ENCODE measurements at regions not wholly inside any gene's neighbourhood (a gene's known extent, or its start where the extent isn't known, plus 50 kb on each side); places are given as distances from the start of the nearest gene placed in this dataset.
"Not testable (repeated sequence)": the region's sequence is repeated elsewhere in the genome, so short reads cannot be mapped to it uniquely, and the experiment has no call there.

DNA sequence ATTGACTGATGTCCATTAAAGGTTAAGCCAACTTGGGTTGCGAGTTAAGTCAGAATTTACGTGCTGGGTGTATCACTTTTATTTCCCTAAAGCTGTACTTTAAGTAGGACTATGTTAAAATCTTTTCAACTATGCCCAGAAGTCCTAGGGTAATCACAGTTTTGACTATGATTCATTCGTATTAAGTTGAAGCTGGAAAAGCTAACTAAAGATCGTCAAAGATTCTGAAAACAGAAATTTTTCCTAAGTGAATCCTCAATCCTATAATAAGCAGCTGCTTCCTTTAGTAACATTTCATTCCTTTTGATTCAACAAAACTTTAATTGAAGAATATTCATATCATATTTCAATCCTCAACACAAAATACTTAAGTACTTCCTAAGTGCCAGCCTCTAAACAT lies 460.4 kb downstream of the ACTL7B start:
- no peaks in the 10 kb centered on the region for H3F3A ChIP-seq (ENCODE audit: low read depth)
- no peak overlapping the region for H3K4me2 ChIP-seq (ENCODE audit: low read depth, low read length, poor library complexity, severe bottlenecking)
- H3K9me2 ChIP-seq (replicated peaks; ENCODE audit: low read depth, low read length), result no peaks in the 10 kb centered on the region
- no peaks in the 10 kb centered on the region for H4K20me1 ChIP-seq (ENCODE audit: insufficient read depth, low read length, poor library complexity, severe bottlenecking)
- H3K9ac ChIP-seq (ENCODE audit: low read depth, low read length, poor library complexity, severe bottlenecking), result no peak overlapping the region
- H3K4me1 ChIP-seq (ENCODE audit: insufficient read depth, low read length, poor library complexity, severe bottlenecking), result no peaks in the 10 kb centered on the region
- no peak overlapping the region for H2AFZ ChIP-seq (ENCODE audit: low read length)
- no peaks in the 10 kb centered on the region for H3K36me3 ChIP-seq (ENCODE audit: insufficient read depth, low read length)
- H3K27me3 ChIP-seq (ENCODE audit: insufficient read depth, low read length, poor library complexity, severe bottlenecking), result no peaks in the 10 kb centered on the region
- H3K9me3 ChIP-seq (ENCODE audit: insufficient read depth, low read depth, low read length), result no peaks in the 10 kb centered on the region
- TF ChIP-seq, protein P1, sequence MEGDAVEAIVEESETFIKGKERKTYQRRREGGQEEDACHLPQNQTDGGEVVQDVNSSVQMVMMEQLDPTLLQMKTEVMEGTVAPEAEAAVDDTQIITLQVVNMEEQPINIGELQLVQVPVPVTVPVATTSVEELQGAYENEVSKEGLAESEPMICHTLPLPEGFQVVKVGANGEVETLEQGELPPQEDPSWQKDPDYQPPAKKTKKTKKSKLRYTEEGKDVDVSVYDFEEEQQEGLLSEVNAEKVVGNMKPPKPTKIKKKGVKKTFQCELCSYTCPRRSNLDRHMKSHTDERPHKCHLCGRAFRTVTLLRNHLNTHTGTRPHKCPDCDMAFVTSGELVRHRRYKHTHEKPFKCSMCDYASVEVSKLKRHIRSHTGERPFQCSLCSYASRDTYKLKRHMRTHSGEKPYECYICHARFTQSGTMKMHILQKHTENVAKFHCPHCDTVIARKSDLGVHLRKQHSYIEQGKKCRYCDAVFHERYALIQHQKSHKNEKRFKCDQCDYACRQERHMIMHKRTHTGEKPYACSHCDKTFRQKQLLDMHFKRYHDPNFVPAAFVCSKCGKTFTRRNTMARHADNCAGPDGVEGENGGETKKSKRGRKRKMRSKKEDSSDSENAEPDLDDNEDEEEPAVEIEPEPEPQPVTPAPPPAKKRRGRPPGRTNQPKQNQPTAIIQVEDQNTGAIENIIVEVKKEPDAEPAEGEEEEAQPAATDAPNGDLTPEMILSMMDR (conservative IDR thresholded peaks at IDR 0.05; ENCODE audit: low read length), result no peak
- TF ChIP-seq EZH2phosphoT487 (IDR thresholded peaks at IDR 0.05; ENCODE audit: borderline replicate concordance), result no peak
- H3K79me2 ChIP-seq (ENCODE audit: insufficient read depth, low read length), result no peaks in the 10 kb centered on the region
- H3K4me3 ChIP-seq (ENCODE audit: low read length, poor library complexity, severe bottlenecking), result no peak overlapping the region

DNA sequence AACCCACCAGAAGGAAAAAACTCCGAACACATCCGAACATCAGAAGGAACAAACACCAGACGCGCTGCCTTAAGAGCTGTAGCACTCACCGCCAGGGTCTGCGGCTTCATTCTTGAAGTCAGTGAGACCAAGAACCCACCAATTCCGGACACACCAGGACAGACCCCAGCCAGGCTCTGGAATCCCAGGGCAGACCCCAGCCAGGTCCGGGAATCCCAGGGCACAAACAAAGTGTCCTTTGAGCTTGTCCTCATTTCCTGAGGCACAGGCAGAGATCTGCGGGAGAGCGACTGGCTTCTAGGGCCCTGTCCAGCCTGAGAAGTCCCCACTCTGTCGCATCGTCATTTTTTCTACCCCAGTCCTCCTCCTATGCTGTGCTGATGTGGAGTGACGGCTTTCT lies 461.1 kb downstream of the ACTL7B start:
- H2AFZ ChIP-seq (ENCODE audit: low read length), result no peak overlapping the region
- H3F3A ChIP-seq (ENCODE audit: low read depth), result no peaks in the 10 kb centered on the region
- no peaks in the 10 kb centered on the region for H3K9me2 ChIP-seq (replicated peaks; ENCODE audit: low read depth, low read length)
- H3K4me1 ChIP-seq (ENCODE audit: insufficient read depth, low read length, poor library complexity, severe bottlenecking), result no peaks in the 10 kb centered on the region
- no peaks in the 10 kb centered on the region for H3K27me3 ChIP-seq (ENCODE audit: insufficient read depth, low read length, poor library complexity, severe bottlenecking)
- H3K9ac ChIP-seq (ENCODE audit: low read depth, low read length, poor library complexity, severe bottlenecking), result no peak overlapping the region
- H3K9me3 ChIP-seq (ENCODE audit: insufficient read depth, low read depth, low read length), result no peaks in the 10 kb centered on the region
- no peak overlapping the region for H3K4me2 ChIP-seq (ENCODE audit: low read depth, low read length, poor library complexity, severe bottlenecking)
- no peaks in the 10 kb centered on the region for H4K20me1 ChIP-seq (ENCODE audit: insufficient read depth, low read length, poor library complexity, severe bottlenecking)
- H3K4me3 ChIP-seq (ENCODE audit: low read length, poor library complexity, severe bottlenecking), result no peak overlapping the region
- H3K36me3 ChIP-seq (ENCODE audit: insufficient read depth, low read length), result no peaks in the 10 kb centered on the region
- TF ChIP-seq, protein P1 (conservative IDR thresholded peaks at IDR 0.05; ENCODE audit: low read length), result no peak
- no peak for TF ChIP-seq EZH2phosphoT487 (IDR thresholded peaks at IDR 0.05; ENCODE audit: borderline replicate concordance)
- no peaks in the 10 kb centered on the region for H3K79me2 ChIP-seq (ENCODE audit: insufficient read depth, low read length)

DNA sequence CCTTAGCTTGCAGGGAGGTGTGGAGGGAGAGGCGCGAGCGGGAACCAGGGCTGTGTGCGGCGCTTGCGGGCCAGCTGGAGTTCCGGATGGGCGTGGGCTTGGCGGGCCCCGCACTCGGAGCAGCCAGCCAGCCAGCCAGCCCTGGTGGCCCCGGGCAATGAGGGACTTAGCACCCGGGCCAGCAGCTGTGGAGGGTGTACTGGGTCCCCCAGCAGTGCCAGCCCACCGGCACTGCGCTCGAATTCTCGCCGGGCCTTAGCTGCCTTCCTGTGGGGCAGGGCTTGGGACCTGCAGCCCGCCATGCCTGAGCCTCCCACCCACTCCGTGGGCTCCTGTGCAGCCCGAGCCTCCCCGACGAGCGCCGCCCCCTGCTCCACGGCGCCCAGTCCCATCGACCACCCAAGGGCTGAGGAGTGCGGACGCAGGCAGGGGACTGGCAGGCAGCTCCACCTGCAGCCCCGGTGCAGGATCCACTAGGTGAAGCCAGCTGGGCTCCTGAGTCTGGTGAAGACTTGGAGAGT lies 462.2 kb downstream of the ACTL7B start:
- H3K4me3 ChIP-seq (ENCODE audit: low read length, poor library complexity, severe bottlenecking); H3F3A ChIP-seq (ENCODE audit: low read depth); H3K79me2 ChIP-seq (ENCODE audit: insufficient read depth, low read length); H3K36me3 ChIP-seq (ENCODE audit: insufficient read depth, low read length); H3K27me3 ChIP-seq (ENCODE audit: insufficient read depth, low read length, poor library complexity, severe bottlenecking); H3K4me2 ChIP-seq (ENCODE audit: low read depth, low read length, poor library complexity, severe bottlenecking); H3K9ac ChIP-seq (ENCODE audit: low read depth, low read length, poor library complexity, severe bottlenecking); H3K9me3 ChIP-seq (ENCODE audit: insufficient read depth, low read depth, low read length); H3K9me2 ChIP-seq (replicated peaks; ENCODE audit: low read depth, low read length); H3K4me1 ChIP-seq (ENCODE audit: insufficient read depth, low read length, poor library complexity, severe bottlenecking); H2AFZ ChIP-seq (ENCODE audit: low read length); H4K20me1 ChIP-seq (ENCODE audit: insufficient read depth, low read length, poor library complexity, severe bottlenecking): not testable (repeated sequence)

DNA sequence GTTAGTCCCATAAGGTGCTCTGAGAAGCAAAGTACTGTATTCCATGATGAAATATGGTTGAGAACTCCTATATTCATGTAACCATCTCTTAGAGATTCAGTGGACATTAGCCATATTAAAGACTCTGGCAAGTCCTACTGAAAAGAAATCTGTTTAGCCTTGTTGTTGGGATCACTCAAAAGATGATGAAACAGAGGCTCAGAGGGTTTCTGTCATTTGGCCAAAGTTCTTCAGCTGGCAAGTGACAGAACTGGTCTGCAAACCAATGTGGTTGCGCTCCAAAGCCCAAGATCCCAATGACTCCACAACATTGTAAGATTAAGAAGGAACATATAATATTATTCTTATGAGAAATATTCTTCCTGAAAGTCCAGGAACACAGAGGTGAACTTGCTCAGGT lies 462.9 kb downstream of the ACTL7B start:
- no peaks in the 10 kb centered on the region for H4K20me1 ChIP-seq (ENCODE audit: insufficient read depth, low read length, poor library complexity, severe bottlenecking)
- H3K4me2 ChIP-seq (ENCODE audit: low read depth, low read length, poor library complexity, severe bottlenecking), result no peak overlapping the region
- no peak overlapping the region for H3K4me3 ChIP-seq (ENCODE audit: low read length, poor library complexity, severe bottlenecking)
- no peaks in the 10 kb centered on the region for H3K79me2 ChIP-seq (ENCODE audit: insufficient read depth, low read length)
- no peaks in the 10 kb centered on the region for H3K4me1 ChIP-seq (ENCODE audit: insufficient read depth, low read length, poor library complexity, severe bottlenecking)
- H3K9me3 ChIP-seq (ENCODE audit: insufficient read depth, low read depth, low read length), result no peaks in the 10 kb centered on the region
- H3F3A ChIP-seq (ENCODE audit: low read depth), result no peaks in the 10 kb centered on the region
- H3K9ac ChIP-seq (ENCODE audit: low read depth, low read length, poor library complexity, severe bottlenecking), result no peak overlapping the region
- no peak overlapping the region for H2AFZ ChIP-seq (ENCODE audit: low read length)
- no peaks in the 10 kb centered on the region for H3K9me2 ChIP-seq (replicated peaks; ENCODE audit: low read depth, low read length)
- H3K36me3 ChIP-seq (ENCODE audit: insufficient read depth, low read length), result no peaks in the 10 kb centered on the region
- no peak for TF ChIP-seq EZH2phosphoT487 (IDR thresholded peaks at IDR 0.05; ENCODE audit: borderline replicate concordance)
- TF ChIP-seq, protein P1 (conservative IDR thresholded peaks at IDR 0.05; ENCODE audit: low read length), result no peak
- no peaks in the 10 kb centered on the region for H3K27me3 ChIP-seq (ENCODE audit: insufficient read depth, low read length, poor library complexity, severe bottlenecking)

Measured in Loucy (cell line).